HG03060 (cell line): ENCODE measurements at regions not wholly inside any gene's neighbourhood (a gene's known extent, or its start where the extent isn't known, plus 50 kb on each side); places are given as distances from the start of the nearest gene placed in this dataset.
A peak's percentile ranks its signal among the peaks of the same experiment; 100 is the strongest.
"Not testable (repeated sequence)": the region's sequence is repeated elsewhere in the genome, so short reads cannot be mapped to it uniquely, and the experiment has no call there.

ENCODE experiments used
- ATAC-seq: cut with Tn5 transposase; IDR thresholded peaks from one replicate; pipeline ENCODE4 v1.9.1; 2021; ENCODE audit warnings: low read depth, moderate number of reproducible peaks; ENCODE audit not compliant: unreplicated experiment

DNA sequence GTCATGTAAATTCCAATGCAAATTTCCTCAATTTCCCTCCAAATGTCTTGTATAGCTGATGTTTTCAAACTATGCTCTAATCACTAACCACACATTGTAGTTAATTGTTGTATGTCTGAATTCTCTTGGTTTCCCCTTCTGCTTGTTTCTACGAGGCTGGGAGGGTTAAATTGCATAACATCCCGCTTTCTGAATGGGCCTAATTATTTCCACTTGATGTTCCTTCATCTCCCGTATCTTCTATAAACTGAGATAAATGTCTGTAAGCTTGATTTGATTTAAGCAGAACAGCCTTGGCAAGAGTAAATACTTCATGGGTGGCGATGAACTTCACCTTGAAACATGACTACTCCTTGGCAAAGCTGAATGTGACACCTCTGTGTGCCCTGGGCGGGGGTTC is 72.2 kb downstream of the SERINC2 start:
- no peak for ATAC-seq

GRCh38 chr1:31487143-31487542 is 74.1 kb downstream of the SERINC2 start:
- no peak for ATAC-seq

DNA sequence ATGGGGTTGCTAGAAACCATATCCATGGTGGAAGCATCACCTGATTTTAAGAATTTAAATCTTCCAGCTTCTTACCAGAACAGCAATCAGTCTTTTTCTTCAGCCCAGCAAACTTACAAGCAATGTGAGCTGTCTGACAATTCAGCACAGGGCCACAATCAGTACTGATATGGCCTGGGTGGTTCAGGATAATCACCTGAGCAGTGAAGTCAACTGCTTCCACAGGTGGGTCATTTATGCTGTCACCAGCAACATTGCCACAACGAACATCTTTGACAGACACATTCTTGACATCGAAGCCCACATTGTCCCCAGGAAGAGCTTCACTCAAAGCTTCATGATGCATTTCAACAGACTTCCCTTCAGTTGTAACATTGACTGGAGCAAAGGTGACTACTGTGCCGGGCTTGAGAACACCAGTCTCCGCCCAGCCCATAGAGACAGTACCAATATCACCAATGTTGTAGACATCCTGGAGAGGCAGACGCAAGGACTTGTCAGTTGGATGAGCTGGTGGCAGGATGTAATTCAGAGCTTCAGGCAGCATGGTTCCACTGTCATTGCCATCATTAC is 74.8 kb downstream of the SERINC2 start:
- no peak for ATAC-seq

DNA sequence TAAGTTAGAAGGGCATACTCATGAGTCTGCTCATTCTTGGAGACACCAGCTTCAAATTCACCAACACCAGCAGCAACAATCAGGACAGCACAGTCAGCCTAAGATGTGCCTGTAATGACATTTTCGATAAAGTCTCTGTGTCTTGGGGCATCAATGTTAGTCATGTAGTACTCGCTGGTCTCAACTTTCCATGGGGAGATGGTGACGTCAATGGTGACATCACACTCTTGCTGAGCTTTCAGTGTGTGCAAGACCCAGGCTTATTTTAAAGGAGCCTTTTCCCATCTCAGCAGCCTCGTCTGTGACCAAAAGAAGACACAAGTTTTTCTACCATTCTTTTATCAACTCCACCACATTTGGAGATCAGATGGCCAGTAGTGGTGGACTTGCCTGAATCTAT is 75.5 kb downstream of the SERINC2 start:
- no peak for ATAC-seq

DNA sequence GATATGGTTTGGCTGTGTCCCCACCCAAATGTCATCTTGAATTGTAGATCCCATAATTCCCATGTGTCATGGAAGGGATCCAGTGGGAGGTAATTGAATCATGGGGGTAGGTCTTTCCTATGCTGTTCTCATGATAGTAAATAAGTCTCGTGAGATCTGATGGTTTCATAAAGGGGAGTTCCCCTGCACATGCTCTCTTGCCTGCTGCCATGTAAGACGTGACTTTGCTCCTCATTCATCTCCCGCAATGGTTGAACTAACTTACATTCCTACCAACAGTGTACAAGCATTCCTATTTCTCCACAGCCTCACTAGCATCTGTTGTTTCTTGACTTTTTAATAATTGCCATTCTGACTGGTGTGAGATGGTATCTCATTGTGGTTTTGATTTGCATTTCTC is 76.6 kb downstream of the SERINC2 start:
- not testable (repeated sequence) for ATAC-seq

GRCh38 chr1:31490596-31490995 is 77.6 kb downstream of the SERINC2 start:
- not testable (repeated sequence) for ATAC-seq

DNA sequence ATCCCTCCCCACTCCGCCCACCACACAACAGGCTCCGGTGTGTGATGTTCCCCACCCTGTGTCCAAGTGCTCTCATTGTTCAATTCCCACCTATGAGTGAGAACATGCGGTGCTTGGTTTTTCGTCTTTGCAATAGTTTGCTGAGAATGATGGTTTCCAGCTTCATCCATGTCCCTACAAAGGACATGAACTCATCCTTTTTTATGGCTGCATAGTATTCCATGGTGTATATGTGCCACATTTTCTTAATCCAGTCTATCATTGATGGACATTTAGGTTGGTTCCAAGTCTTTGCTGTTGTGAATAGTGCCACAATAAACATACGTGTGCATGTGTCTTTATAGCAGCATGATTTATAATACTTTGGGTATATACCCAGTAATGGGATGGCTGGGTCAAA is 81.0 kb upstream of the TINAGL1 start:
- ATAC-seq, result not testable (repeated sequence)

- not testable (repeated sequence) for ATAC-seq
These were observed 80.5 kb upstream of the TINAGL1 start for GRCh38 chr1:31495770-31496169.

- ATAC-seq, result no peak
These were observed 78.7 kb upstream of the TINAGL1 start for GRCh38 chr1:31497601-31498000.

DNA sequence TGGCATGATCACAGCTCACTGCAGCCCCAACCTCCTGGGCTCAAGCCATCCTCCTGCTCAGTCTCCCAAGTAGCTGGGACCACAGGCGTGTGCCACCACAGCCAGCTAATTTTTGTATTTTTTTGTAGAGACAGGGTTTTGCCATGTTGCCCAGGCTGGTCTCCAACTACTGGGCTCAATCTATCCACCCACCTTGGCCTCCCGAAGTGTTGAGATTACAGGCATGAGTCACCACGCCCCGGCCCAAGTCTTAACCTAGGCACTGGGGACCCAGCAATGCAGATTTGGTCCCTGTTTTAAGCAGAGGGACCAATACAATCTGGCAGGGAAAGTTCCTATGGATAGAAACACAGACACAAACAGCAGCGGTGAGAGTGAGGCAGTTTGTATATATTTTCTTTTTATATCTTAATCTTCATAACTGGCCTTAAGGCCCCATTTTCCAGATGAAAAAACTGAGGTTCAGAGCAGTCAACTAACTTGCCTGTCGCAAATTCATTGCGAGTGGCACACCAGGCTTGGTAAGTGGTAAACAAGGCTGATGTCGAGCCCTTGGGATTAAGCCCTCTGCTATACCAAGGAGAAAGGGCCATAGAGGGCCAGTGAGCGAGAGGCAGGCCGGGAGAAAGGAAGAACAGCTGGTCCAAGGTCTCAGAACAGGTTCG is 77.8 kb upstream of the TINAGL1 start:
- ATAC-seq, result no peak

DNA sequence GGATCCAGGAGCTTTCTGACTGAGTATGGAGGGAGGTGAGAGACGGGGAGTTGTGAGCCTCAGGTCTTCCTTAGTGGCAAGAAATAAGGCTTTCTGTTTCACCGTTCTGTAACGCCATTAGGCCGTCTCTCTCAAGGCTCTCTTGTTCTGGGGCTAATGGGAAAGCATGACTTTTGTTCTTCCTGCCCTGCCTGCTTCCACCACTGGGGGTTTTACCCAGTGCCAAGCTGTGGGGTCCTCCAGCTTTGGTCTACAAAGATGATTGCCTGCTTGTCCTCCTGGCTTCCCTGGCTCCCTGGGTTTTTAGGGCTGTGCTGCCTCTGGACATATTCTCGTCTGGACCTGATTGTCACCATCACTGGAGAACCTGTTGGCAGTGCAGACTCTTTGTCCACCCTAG is 74.8 kb upstream of the TINAGL1 start:
- ATAC-seq, result no peak

GRCh38 chr1:31502253-31502652 is 74.1 kb upstream of the TINAGL1 start:
- ATAC-seq, result no peak

DNA sequence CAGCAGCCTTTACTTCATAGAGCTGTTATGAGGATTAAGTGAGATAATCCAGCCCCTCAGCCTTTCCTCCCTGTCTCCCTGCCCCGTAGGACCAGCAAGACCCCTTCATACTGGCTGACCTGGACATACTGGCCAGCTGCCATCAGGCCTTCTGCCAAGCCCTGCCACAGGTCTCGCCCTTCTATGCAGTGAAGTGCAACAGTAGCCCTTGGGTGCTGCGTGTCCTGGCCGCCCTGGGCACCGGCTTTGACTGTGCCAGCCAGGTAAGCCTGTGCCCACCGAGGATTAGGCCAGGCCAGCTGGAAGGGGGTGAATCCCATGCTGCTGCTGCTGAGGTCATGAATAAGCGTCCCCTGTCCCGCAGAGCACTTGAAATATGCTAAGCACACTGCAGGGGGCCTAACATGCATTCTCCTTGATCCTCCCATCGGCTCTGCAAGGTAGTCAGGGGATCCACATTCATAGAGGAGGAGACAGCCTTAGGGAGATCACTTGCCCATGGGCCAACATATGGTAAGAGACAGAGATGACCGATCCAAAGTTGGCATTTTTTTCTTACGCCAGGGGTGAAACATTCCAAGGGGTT is 73.3 kb upstream of the TINAGL1 start:
- ATAC-seq, result no peak

DNA sequence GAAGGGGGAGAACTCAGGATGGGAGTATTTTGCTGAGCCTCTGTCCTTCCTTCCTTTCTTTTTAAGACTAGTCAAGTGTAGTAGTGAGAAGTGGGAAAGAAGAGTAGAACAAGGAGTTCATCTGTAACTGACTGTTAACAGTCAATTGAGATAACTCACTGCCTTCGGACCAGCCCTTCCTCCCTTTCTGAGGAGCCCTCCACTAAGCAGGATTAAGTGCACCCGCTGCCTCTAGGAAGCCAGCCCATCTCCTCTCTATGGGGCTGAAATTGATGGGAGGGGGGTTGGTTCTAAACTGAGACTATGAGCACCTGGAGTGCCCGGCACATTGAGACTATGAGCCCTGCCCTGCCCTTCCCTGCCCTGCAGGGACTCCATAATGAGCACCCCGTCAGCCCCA is 72.7 kb upstream of the TINAGL1 start:
- ATAC-seq, result no peak

DNA sequence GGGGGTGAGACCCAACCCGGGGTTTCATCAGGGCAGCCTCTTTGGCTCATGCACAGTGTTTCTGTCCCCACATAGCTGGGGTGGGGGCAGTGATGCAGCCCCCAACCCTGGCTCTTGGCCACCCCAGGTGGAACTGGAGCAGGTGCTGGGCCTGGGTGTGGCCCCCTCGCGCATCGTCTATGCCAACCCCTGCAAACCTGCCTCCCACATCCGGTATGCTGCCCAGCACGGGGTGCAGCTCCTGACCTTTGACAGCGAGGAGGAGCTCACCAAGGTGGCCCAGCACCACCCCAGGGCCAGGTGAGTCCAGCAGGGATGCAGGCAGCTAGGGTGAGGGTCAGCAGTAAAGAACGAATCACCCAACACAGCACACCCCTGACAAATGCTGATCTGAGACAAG is 72.3 kb upstream of the TINAGL1 start:
- no peak for ATAC-seq

GRCh38 chr1:31505911-31506497 is 70.3 kb upstream of the TINAGL1 start:
- ATAC-seq, result peak; percentile 65

DNA sequence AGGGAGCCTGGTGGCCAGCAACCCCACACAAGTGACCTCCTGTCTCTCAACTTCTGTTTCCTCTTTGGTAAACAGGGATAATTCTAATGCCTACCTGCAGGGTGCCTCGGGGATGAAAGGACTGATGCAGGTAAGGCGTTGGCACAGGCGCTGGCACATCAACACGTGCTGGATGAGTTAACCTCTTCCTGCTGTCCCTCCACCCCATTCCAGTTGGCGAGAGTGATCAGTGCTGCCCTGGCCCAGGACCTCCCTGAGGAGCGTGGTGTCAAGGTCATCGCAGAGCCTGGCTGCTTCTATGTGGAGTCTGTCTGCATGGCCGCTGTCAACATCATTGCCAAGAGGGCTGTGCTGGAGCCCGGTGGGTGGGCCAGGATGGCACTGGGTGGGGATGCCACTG is 69.1 kb upstream of the TINAGL1 start:
- no peak for ATAC-seq

GRCh38 chr1:31507676-31508530 is 68.4 kb upstream of the TINAGL1 start:
- ATAC-seq, result no peak

DNA sequence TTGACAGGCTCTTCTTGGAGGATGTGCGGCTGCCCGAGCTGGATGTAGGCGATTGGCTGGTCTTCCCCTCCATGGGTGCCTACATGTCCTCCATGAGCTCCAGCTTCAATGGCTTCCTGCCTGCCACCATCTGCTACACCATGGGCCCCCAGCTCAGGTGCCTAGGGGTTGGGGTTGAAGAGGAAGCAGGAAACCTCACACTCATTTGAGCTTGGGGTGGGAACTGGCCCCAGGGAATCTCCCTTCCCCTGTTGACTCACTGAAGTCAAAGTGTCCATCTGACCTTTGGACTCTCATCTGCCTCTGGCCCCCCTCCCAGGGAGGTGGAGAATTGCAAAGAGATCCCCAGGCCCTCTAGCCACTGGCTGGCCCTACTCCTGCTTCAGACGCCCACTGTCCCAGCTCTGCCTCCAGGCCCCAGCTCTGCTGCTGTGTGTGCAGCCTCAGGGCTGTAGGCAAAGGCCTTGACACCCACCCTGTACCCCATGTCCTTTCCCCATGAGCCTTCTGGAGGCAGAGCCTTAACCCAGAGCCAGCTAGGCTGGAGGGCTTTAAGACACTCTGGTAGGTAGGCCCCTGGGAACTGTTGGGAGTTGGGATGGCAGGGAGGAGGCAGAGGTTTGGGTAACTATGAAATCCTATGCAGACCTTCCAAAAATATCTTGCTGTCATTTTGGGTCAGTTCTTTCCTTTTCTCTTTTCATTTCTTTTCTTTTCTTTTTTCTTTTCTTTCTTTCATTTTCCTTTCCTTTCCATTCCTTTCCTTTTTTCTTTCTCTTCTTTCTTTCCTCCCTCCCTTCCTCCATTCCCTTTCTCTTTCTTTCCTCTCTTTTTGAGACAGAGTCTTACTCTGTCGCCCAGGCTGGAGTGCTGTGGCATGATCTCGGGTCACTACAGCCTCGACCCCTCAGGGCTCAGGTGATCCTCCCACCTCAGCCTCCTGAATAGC is 66.9 kb upstream of the TINAGL1 start:
- no peak for ATAC-seq

- ATAC-seq, result no peak
These were observed 66.0 kb upstream of the TINAGL1 start for GRCh38 chr1:31510304-31510703.
